NCI-H2107 (cell line): ENCODE measurements at regions not wholly inside any gene's neighbourhood (a gene's known extent, or its start where the extent isn't known, plus 50 kb on each side); places are given as distances from the start of the nearest gene placed in this dataset.
A peak's percentile ranks its signal among the peaks of the same experiment; 100 is the strongest.
"Not testable (repeated sequence)": the region's sequence is repeated elsewhere in the genome, so short reads cannot be mapped to it uniquely, and the experiment has no call there.

Source experiments
- DNase-seq: peaks from one replicate; lab custom pipeline; 2025; lab: John Stamatoyannopoulos, UW

DNA sequence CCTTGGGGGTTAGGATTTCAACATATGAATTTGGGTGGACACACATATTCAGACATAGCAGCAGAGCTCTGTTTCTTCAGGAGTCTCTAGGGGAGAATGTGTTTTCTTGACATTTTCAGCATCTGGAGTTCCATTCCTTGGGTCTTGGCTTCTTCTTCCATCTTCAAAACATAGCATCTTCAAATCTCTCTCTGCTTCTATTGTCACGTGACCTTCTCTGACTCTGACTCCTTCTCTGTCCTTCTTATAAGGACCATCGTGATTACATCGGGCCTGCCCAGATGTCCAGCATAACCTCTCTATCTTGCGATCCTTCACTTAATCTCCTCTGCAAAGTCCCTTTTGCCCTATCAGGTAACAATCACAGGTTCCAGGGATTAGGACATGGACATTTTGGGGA is 101.0 kb upstream of the CHD6 start:
- DNase-seq: no peak

GRCh38 chr20:41717483-41717882 is 99.3 kb upstream of the CHD6 start:
- no peak for DNase-seq

- no peak for DNase-seq
Measured at GRCh38 chr20:41716911-41717310, 98.7 kb upstream of the CHD6 start.

DNA sequence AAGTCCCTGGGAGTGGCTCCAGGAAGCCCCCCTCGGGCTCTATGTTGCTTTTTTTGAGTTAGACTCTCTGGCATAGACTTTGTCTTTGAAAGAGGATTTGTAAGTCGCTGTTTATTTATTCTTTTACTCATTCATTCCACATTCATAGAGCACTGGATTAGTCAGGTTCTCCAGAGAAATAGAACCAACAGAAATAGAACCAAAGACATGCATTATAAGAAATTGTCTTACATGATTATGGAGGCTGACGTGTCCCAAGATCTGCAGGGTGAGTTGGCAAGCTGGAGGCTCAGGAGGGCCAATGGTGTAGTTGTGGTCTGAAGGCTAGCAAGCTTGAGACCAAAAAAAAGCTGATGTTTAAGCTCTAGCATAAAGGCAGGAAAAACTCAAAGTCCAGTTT is 98.3 kb upstream of the CHD6 start:
- no peak for DNase-seq

DNA sequence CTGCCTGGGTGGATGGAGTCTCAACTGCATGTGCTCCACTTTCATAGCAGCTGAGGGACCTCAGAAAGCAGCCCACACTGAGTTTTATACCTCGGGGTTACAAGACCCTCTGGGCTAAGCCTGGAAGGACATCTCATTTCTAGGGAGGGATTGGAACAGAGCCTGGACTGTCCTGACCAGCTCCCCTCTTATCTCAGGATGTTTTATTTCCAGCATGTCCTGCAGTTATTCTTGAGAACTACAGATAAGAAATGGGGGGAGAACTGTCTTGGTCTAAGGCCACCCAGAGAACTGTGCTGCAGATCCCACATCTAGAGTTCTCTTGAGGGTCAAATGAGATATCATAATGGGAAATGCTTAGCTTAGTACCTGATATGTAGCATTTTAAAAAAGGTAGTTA is 97.3 kb upstream of the CHD6 start:
- DNase-seq: no peak

GRCh38 chr20:41714030-41714429 is 95.9 kb upstream of the CHD6 start:
- no peak for DNase-seq

DNA sequence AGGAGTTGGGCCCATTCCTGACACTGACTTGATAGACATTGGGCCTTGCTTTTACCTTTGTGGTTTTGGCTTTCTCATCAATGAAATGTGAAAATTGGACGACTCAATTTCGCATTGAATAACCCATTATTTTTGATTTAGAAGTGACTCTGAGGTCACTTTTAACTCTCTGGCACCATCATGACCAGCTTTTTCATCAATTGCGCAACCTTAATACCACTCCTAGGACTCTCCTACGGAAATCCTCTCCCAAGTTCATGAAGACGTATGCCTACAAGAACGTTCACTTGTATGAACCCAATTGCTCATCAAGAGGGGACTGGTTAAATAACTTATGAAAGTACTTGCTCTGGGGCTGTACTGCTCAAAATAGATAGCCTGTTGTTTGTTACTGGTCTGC is 86.7 kb upstream of the CHD6 start:
- no peak for DNase-seq

DNA sequence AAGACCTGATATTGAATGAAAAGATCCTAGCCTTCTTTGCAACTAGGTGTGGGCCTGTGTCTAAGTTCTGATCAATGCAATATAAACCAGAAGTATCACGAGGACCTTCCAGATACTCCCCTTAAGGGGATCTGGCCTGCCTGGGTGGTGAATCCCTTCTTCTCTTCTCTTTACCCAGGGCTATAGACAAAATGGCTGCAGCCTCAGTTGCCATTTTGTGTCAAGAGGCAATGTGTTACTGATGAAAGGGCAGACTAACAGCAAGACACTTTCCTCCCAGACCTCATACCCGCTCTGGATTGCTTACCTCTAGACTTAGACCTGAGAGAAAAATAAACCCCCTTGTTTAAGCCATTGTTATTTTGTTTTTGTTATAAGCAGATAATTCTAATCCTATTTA is 84.5 kb upstream of the CHD6 start:
- no peak for DNase-seq

DNA sequence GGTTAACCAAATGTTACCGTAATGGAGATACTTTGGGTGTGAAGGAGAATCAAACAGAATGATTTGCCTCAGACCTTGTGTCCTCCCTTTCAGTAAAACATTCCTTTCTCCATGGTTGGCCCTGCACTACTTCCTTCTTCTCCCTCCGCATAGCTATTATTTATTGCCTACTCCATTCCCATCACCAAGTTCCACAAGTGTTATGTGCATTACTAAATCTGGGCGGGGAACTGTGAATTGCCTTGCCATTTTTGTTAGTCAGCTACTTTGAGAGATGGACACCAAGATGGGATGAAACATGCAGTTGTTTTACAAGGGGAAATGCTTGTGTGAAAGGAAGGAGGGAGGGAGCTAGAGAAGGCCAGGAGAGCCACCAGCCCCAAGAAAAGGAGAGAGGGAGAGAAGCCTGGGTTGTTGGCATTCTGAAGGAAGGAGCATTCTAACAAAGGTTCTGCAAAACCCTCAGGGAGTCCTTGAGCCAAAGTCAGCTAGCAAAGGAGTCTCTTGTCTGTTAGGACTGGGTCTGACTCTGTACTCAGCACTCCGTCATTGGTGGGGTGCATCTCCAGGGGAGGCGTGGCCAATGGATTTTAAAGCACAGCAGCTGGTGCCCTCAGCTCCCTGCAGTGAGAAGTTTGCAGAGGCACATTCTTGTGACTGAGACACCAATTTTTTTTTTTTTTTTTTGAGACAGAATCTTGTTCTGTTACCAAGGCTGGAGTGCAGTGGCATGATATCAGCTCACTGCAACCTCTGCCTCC is 83.6 kb upstream of the CHD6 start:
- no peak for DNase-seq

DNA sequence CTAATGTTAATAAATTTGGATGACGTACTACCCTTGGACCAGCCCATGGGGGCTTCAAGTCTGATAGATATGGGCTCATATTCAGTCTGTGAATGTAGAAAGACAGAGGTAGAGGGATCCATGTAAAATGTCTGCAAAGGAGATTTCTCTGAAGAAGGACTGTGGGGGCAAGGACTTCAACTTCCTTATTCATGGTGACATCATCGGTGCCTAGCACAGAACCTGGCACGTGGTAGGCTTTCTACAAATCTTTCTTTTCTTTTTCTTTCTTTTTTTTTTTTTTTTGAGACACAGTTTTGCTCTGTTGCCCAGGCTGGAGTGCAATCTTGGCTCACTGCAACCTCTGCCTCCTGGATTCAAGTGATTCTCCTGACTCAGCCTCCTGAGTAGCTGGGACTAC is 81.5 kb upstream of the CHD6 start:
- DNase-seq: not testable (repeated sequence)

GRCh38 chr20:41697861-41698559 is 79.8 kb upstream of the CHD6 start:
- DNase-seq: no peak

DNA sequence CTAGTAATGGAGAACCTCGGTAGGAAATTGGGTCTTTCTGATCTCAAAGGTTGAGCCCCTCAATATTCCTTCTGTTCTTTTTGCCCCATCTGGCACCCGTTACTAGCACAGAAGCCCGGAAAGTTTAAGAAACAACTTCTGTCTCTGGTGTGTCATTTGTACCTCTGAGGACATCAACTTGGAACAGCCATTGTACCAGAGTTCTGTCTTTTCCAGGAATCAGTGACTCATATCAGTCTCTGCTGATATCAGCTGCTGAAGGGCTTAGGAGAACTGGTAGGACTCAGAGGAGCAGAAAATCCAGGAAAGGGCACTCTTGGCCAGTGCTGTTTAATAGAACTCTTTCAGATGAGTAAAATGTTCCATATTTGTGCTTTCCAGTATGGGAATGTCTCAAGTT is 78.3 kb upstream of the CHD6 start:
- no peak for DNase-seq

- DNase-seq: no peak
Measured at GRCh38 chr20:41694796-41695195, 76.6 kb upstream of the CHD6 start.

DNA sequence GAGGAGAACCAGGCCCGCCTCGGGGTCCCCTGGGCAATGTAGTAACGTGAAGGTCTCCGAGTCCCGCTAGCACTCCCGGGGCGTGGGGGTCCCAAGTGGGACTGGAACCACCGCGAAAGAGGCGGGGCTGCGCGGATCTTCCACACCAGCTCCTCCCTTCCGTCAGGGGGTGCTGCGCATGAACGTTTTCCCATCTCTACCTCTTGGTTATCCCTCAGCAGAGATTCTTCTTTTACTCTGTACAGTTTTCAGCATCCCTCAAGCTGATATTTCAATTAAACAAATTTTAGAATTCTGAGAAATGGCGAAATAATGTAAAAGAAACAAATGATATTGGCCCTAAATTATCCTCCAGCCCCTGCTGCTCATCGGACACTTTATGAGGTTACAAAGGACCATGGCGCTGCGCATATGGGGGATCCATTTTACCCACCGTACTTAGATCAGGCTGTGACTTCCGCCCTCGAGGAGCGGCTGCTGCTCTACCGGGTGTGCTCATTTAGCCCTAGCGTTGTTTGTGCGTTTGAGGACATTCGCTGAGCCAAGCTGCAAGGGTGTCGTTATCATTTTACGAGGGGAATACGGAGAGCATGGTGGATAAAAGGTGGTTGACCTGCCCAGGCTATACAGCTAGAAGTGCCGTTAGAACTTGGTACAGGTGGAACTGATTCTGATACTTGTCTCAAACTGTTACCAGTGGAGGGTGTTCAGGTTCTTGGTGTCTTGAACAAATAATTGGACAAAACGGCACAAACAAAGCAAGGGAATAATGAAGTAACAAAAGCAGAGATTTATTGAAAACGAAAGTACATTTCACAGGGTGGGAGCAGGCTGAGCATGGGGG is 75.2 kb upstream of the CHD6 start:
- peak; percentile 67 for DNase-seq

DNA sequence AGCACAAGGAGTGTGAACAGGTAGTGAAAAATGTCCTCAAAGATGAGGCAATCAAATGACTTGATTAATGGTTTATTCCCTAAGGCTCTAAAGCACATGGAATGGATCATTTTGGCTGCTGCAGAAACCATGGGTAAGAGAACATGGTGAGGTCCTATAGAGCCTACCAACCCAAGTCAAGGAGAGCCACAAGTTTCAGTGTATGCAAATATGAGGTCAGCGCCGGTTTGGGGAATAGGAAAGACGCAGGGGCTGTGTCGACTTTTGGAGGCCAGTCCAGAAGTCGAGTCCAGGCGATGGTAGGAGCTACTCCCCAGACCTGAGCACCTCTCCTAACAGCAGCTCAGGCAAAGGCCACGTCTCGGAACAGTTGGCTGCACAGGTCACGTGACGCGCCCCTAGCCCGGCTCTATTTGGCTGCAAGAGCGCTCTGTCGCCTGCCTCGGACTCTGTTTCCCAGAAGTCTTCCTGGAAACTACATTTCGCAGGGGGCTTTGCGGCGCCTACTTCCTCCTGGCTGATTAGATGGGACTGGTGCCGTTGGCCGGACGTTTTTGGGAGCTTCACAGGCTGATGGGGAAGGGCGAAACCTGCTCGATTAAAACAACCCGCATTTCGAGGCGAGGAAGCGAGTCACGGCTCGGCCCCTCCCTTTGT is 74.4 kb upstream of the CHD6 start:
- DNase-seq: no peak

DNA sequence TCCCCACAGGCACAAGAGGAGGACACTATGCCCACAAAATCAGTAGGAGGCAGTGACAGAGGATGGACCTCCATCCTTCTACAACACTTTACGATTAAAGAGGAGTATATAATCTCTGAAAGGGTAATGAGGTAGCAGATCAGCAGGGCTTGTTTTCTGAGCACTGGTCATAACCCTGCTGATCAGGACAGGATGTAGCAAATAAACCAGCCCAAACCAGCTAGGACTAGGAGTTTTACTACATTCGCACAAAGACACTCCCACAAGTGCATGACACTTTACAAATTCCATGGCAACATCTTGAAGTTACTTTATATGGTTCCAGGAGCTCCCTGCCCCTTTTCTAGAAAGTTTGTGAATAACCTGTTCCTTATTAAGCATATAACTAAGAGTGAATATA is 73.3 kb upstream of the CHD6 start:
- DNase-seq: no peak

DNA sequence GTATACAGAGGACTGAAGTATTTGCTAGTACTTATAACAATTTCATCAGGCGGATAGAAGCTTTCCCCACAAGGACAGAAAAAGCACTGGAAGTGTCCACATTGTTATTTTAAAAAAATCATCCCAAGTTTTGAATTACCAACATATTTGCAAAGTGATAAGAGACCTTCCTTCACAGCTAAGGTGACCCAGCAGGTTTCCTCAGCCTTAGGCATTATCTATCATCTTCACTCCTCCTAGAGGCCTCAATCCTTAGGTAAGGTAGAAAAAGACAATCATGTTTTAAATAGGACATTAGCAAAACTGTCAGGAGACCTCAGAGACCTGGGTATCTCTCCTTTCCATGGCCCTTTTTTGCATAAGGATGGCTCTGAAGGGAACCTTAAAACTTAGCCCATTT is 72.5 kb upstream of the CHD6 start:
- DNase-seq: no peak

DNA sequence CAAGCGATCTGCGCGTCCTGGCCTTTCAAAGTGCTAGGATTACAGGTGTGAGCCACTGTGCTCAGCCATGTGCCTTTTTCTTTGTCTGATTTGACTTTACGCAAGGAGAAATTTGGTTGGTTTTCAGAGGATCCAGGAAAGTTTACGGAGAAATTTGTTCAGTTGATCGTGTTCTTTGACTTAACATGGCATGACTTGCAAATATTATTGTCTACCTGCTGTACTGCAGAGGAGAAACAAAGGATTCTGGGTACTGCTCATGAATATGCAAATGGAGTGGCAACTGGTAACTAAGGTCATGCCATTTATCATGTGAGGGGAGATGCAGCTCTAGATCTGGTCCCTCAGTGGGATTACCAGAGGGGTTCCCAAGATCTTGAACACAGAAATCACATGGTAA is 68.8 kb upstream of the CHD6 start:
- DNase-seq: no peak

GRCh38 chr20:41685145-41685544 is 67.0 kb upstream of the CHD6 start:
- DNase-seq: not testable (repeated sequence)

DNA sequence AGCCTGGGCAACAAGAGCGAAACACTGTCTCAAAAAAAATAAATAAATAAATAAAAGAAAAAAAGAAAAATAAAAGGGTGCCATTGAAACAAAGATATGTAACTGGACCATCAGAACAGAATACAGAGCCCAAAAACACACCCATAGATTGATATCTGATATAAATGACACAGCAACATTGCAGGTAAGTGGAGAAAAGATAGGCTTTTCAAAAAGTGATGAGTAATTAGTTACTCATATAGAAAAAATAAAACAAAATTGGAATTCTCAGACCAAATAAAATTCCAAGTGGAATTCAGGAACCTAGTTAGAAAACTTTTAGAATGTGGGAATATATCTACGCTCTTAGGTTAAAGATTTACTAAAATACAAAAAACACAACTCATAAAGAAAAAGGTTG is 60.6 kb upstream of the CHD6 start:
- DNase-seq: no peak

DNA sequence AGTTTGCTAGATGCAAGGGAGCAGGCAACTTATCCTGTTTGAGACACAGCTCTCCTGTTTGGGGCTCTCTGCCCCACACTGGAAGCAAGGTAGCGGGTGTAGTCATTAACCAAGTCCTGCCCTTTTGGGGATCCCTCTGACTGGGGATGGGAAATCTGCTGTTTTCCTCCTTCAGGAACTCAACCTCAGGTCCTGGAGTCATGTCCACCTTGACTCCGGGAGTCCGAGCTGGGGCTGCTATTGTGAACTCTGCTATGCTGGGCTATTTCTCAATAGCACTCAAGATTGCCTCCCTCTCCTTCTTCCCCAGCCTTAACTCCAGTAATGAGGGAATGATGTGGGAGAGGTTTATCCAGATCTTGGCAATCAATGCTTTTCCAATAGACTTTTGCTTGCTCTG is 54.1 kb upstream of the CHD6 start:
- no peak for DNase-seq

GRCh38 chr20:41671143-41671542 is 53.0 kb upstream of the CHD6 start:
- DNase-seq: no peak
